ENCODE measurements at regions not wholly inside any gene's neighbourhood (a gene's known extent, or its start where the extent isn't known, plus 50 kb on each side); places are given as distances from the start of the nearest gene placed in this dataset.

GRCh38 chr14:85254711-85255110, 275.2 kb upstream of the FLRT2 start:
- TF ChIP-seq CTCF (IDR thresholded peaks at IDR 0.05; ENCODE audit: low read depth, low read length) = no peak
- no peak for TF ChIP-seq POLR2A (IDR thresholded peaks at IDR 0.05; ENCODE audit: extremely low read depth, insufficient read length)
- no peak for TF ChIP-seq MYC (IDR thresholded peaks at IDR 0.05; ENCODE audit: low read depth, low read length)
- TF ChIP-seq MAX (IDR thresholded peaks at IDR 0.05; ENCODE audit: low read depth, low read length) = no peak

Data from NB4 (cell line).